ENCODE measurements at regions not wholly inside any gene's neighbourhood (a gene's known extent, or its start where the extent isn't known, plus 50 kb on each side); places are given as distances from the start of the nearest gene placed in this dataset.

GRCh38 chr4:84146300-84146959 lies 352.7 kb downstream of the NKX6-1 start:
- FAIRE-seq (no peak), DNase-seq (ENCODE audit: low read depth, low spot score) (no peak)
- H4K20me1 ChIP-seq (replicated peaks; ENCODE audit: control insufficient read depth, extremely low read depth, insufficient read depth, low read length) = no peaks in the 10 kb centered on the region
- H3K9me1 ChIP-seq (replicated peaks; ENCODE audit: control insufficient read depth, extremely low read depth, insufficient read depth, low read length) = no peaks in the 10 kb centered on the region
- POLR2A ChIA-PET = no interaction called here
- H3K9me3 ChIP-seq (replicated peaks; ENCODE audit: control insufficient read depth, insufficient read depth, low read length) = no peaks in the 10 kb centered on the region
- H3K4me3 ChIP-seq (replicated peaks in 1 of 3; ENCODE audit: insufficient read depth in 1 of 3, low read depth in 1 of 3, low read length in 3 of 3) = no peak overlapping the region
- H2AFZ ChIP-seq (ENCODE audit: low read depth, low read length) = no peak overlapping the region
- TF ChIP-seq POLR2A (IDR thresholded peaks at IDR 0.05; ENCODE audit: low read depth, low read length) = no peak
- TF ChIP-seq EZH2 (IDR thresholded peaks at IDR 0.05; ENCODE audit: borderline replicate concordance, low read depth, low read length, severe bottlenecking) = no peak
- TF ChIP-seq CTCF (IDR thresholded peaks at IDR 0.05; ENCODE audit: extremely low read depth in 1 of 2, insufficient read depth in 1 of 2, low read depth in 1 of 2, low read length in 2 of 2) = no peak
- no peak for TF ChIP-seq MYC (IDR thresholded peaks at IDR 0.05; ENCODE audit: low read depth, low read length)
- no peak for TF ChIP-seq FOS (IDR thresholded peaks at IDR 0.05; ENCODE audit: borderline replicate concordance, insufficient read depth, low read length)
- no peak for TF ChIP-seq POLR2AphosphoS5 (IDR thresholded peaks at IDR 0.05; ENCODE audit: insufficient read depth, low read depth, low read length)
- TF ChIP-seq GATA2 (IDR thresholded peaks at IDR 0.05; ENCODE audit: insufficient read depth, insufficient read length, low read depth, low read length) = no peak
- TF ChIP-seq MAX (IDR thresholded peaks at IDR 0.05; ENCODE audit: insufficient read depth, insufficient read length) = no peak
- no peak for TF ChIP-seq JUN (IDR thresholded peaks at IDR 0.05; ENCODE audit: borderline replicate concordance, insufficient read depth, insufficient read length, low read depth)
- no peaks in the 10 kb centered on the region for H3K79me2 ChIP-seq (ENCODE audit: control insufficient read depth, insufficient read depth, low read length)
- BruUV-seq (replicated peaks) = no TSS peak
- H3K27me3 ChIP-seq (ENCODE audit: control insufficient read depth in 2 of 2, insufficient read depth in 2 of 2, low read length in 2 of 2) = no peaks in the 10 kb centered on the region
- no peak overlapping the region for H3K4me2 ChIP-seq (ENCODE audit: insufficient read depth, low read length)
- dilution Hi-C loops (cut with MboI; ENCODE audit: extremely low pct_ligation_motif_present, low sequenced_read_pairs) = no loop called here
- no peak overlapping the region for H3K9ac ChIP-seq (replicated peaks; ENCODE audit: extremely low read depth, insufficient read depth, low read length)
- H3K27ac ChIP-seq (ENCODE audit: insufficient read depth, low read depth, low read length) = no peak overlapping the region
- H3K36me3 ChIP-seq (ENCODE audit: control insufficient read depth in 2 of 2, extremely low read depth in 1 of 2, insufficient read depth in 2 of 2, low read length in 2 of 2) = no peaks in the 10 kb centered on the region
- CTCF ChIA-PET = no interaction called here
- intact Hi-C loops (cut with micrococcal nuclease) = no loop called here
- H3K4me1 ChIP-seq (ENCODE audit: control insufficient read depth, extremely low read depth, insufficient read depth, low read length) = no peaks in the 10 kb centered on the region
